Renal pelvis (tissue), 1 donor: ENCODE measurements at regions not wholly inside any gene's neighbourhood (a gene's known extent, or its start where the extent isn't known, plus 50 kb on each side); places are given as distances from the start of the nearest gene placed in this dataset.

Source experiments
- DNase-seq: peaks from one replicate; pipeline ENCODE4 v3.0.0-alpha.2; 2013

DNA sequence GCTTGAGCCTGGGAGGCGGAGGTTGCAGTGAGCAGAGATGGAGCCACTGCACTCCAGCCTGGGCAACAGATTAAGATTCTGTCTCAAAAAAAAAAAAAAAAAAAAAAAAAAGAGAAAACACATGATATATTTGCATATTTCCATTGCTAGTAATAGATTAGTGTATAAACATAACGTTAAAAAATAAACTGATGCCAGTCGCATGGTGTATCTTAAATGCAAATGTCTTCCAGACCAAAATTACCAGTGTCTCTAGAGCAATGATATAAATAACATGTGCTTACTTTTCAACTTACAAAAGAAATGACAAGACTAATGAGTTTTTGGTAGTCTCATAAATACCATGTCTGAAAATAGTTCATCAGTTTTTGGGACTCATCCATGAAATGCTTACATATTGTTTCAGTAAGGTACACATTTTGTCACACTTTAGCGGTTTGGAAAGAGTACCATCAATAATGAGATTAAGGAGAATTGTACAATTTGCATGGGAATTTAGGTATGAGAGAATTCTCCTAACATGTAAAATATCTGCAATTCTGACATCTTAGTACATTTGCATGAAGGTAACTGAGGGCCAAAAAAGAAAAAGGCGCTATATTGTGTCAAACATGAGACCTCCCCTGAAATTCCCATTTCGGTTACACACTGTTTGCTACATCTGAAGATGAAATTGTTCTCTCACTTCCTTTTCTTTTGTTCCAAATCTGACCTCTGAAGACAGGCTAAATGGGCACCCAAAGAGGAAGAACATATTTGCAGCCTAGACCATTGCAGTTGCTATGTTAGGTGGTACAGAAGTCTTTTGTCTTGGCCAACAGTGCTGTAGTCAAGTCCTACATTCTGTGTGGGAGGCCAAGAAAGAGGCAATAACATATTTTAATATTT lies 51.5 kb upstream of the PIP4K2A start:
- no peak for DNase-seq

DNA sequence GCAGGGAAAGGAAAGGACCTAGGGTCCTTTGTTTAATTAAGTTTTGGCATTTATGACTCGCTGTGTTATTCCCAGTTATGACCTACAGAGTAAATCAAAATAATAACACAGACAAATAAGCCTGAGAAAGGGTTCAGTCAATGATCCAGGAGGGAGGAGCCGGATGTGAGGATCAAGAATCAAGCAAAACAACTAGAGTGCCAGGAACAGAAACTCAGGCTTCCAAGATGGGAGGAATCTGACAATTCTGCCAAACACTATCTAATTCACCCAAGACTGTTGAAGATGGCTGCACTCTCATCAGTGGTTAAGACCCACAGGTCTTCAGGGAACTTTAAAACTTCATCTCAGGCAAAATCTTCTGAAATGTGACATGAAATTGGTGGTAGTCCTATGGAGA lies 50.3 kb upstream of the PIP4K2A start:
- no peak for DNase-seq
